Eye (tissue), 1 donor: ENCODE measurements at regions not wholly inside any gene's neighbourhood (a gene's known extent, or its start where the extent isn't known, plus 50 kb on each side); places are given as distances from the start of the nearest gene placed in this dataset.
A peak's percentile ranks its signal among the peaks of the same experiment; 100 is the strongest.
"Not testable (repeated sequence)": the region's sequence is repeated elsewhere in the genome, so short reads cannot be mapped to it uniquely, and the experiment has no call there.

ENCODE experiments used
- DNase-seq: peaks from one replicate; pipeline ENCODE4 v3.0.0-alpha.2; 2015

GRCh38 chr13:76266561-76266960 lies 619.6 kb downstream of the KCTD12 start:
- no peak for DNase-seq

DNA sequence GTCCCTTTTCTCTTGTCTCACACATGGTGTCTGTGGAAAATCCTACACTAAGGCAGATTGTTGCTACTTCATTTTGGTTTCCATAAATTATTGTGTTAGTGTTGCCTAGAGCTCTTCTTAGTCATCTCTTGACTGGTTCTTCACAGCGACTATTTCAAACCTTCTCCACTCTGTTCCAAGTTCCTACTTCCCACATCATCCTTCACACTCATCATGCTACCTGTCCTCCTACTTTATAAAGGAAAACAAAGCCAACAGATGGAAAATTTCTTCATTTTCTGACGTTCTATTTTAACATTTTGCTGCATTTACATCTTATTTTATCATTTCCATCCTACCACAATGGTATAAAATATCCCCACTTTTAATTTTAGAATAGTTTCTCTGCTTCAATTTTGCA lies 614.1 kb downstream of the LMO7 start:
- DNase-seq: no peak

- DNase-seq: no peak
Measured at GRCh38 chr13:76245920-76246319, 609.8 kb downstream of the LMO7 start.

DNA sequence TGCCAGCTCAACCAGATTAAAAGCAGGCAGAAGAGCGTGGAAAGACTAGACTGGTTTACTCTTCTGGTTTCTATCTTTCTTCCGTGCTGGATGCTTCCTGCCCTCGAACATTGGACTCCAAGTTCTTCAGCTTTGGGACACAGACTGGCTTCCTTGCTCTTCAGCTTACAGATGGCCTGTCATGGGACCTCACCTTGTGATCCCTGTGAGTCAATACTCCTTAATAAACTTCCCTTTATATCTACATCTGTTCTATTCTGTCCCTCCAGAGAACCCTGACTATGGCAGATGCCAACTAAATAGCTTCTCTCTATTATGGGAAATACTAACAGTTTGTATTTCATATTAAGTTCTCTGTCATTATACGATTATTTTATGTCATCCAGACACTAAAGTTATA lies 609.1 kb downstream of the LMO7 start:
- no peak for DNase-seq

DNA sequence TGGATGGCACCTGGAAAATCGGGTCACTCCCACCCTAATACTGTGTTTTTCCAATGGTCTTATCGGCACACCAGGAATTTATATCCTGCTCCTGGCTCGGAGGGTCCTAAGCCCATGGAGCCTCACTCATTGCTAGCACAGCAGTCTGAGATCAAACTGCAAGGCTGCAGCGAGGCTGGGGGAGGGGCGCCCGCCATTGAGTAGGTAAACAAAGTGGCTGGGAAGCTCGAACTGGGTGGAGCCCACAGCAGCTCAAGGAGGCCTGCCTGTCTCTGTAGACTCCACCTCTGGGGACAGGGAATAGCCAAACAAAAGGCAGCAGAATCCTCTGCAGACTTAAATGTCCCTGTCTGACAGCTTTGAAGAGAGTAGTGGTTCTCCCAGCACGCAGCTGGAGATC lies 607.0 kb downstream of the LMO7 start:
- not testable (repeated sequence) for DNase-seq

DNA sequence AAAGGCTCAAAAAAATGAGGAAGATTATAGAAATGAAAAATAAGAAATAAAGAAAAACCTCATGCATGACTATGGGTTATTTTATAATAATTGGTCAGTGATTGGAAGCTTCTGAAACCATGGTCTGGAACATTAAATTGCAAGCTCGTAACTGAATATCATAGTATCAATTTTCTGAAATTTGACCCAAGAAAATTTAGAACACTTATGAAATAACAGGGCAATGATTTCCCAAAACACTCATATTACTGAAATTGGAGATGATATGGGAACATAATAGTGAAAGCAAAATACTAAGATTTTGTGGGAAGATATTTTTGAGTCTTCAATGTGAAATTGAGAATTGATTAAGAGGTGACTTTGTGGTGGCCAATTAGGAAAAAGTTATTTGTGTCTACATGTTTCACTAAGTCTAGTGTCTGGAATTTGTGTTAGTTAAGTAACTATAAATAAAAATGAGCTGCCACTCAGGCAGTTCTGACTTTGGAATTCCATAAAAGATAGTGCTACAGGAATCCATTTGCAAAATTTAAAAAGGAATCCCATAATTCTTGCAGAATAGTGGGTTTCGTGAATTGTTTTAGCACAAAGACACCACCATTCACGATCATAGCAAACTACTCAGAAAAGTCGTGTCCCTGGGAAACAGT lies 603.0 kb downstream of the LMO7 start:
- no peak for DNase-seq

GRCh38 chr13:76231522-76232167 lies 595.5 kb downstream of the LMO7 start:
- no peak for DNase-seq

GRCh38 chr13:76229281-76229680 lies 593.2 kb downstream of the LMO7 start:
- no peak for DNase-seq

GRCh38 chr13:76226941-76227340 lies 590.8 kb downstream of the LMO7 start:
- no peak for DNase-seq

DNA sequence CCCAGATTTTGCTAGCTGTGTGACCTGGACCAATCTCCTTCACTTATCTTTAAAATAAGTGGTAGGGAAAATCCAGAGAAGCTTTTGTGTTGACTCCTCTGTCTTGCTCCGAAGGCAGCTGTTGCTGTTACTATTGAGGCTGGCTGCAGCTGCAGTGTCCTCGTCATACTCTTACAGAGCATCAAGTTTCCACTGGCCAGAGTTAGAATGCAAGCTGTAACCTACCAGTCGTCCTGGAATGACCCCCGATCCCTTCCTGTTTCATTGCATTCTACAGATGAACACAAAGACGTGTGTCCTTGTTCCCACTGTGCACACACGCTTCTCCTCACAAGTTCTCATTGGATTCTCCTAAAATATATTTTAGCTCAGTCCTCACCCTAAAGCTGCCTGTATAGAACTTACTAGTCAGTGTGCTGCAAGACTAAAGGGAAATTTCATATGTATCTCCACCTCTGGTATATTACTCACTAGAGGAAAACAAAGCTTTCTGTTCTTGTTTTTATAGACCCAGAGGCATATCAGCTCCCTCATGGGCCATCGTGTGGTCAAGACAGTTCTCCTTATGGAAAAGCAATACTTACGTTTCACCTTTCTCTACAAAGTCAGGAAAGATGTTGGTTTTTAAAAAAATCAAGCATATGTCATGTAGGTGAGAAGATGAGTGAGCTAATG lies 589.8 kb downstream of the LMO7 start:
- peak; percentile 15 for DNase-seq

GRCh38 chr13:76223999-76224398 lies 587.9 kb downstream of the LMO7 start:
- DNase-seq: no peak

GRCh38 chr13:76223565-76223964 lies 587.4 kb downstream of the LMO7 start:
- no peak for DNase-seq

GRCh38 chr13:76222511-76222910 lies 586.4 kb downstream of the LMO7 start:
- DNase-seq: no peak

DNA sequence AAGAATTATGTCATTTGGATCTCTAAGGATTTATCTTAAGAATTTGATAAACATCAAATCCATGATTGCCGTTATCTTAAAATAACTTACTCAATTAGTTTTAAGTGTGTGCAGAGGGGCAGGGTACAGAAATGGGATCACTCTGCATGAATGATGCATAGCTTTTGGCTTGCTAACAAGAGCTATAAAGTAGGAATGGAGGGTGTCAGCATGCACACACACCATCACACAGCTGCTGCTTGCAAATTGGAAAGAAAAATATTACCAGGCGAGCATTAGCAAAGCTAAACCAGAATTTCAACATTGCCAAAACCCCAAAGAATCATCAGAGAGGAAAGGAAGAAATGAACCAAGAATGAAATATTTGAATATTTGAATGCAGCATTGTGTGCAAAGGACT lies 580.6 kb downstream of the LMO7 start:
- DNase-seq: peak; percentile 46

DNA sequence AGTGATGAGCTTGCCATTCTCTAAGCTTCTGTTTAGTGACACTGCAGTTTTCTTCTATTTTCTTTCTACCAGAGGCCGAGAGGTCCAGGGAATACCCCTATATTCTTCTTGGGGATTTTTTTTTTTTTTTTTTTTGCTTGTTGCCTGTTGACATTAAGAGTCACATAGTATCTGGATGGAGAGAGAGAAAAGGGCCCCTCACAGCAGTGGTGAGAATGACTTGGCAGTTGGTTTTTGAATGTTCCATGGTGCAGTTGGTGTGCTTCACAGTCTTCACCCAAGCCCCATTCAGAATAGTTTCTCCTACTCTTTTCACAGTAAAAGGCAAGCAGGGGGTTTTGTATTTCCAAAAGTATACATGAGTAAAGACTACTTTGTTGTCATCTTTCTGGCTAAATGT lies 577.9 kb downstream of the LMO7 start:
- DNase-seq: no peak

GRCh38 chr13:76213423-76213904 lies 577.3 kb downstream of the LMO7 start:
- DNase-seq: peak; percentile 13

- DNase-seq: no peak
Measured at GRCh38 chr13:76210262-76210661, 574.1 kb downstream of the LMO7 start.

DNA sequence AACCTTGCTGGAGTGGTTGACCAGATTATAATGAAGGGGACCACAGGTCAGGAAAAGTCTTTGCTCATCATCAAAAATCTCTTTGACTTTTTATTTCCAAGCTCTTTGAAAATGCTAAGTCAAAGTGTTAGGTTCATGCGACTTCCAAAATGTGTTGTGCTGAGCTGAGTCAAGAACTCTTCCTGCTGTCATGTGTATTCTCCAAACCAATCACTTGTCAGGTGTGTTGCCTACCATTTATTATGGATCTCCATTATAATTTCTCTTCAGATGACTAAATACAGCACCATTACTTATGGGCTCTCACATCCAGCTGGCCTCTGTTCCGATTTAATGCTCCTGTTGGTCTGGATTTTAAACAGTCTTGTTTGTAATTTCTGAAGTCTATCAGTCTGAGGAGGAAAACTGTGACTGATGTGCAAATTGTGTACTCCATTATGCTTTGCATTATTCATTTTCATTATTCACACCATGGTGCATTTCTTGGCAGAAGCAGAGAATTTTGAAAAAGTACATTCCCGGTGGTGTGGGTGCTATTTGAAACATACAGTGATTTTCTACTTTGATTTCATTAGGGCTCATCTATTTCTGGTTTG lies 562.5 kb downstream of the LMO7 start:
- peak; percentile 24 for DNase-seq

- DNase-seq: no peak
Measured at GRCh38 chr13:76189882-76190519, 553.9 kb downstream of the LMO7 start.

- no peak for DNase-seq
Measured at GRCh38 chr13:76175961-76176725, 540.0 kb downstream of the LMO7 start.

DNA sequence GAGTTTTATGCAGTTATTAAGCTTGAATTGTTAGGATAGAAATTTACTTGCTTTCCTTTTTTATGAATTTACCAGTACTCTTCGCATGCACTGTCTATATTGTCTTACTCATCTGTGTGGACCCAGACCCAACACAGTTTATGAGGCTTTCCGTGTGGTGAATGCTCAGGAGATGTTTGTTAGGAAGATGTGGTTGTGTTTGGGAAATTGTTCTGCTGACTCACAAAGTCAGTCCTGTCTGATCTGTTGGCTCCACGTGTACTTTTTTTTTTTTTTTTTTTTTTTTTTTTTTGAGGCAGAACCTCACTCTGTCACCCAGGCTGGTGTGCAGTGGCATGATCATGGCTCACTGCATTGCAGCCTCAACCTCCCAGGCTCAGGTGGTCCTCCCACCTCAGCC lies 532.5 kb downstream of the LMO7 start:
- no peak for DNase-seq

DNA sequence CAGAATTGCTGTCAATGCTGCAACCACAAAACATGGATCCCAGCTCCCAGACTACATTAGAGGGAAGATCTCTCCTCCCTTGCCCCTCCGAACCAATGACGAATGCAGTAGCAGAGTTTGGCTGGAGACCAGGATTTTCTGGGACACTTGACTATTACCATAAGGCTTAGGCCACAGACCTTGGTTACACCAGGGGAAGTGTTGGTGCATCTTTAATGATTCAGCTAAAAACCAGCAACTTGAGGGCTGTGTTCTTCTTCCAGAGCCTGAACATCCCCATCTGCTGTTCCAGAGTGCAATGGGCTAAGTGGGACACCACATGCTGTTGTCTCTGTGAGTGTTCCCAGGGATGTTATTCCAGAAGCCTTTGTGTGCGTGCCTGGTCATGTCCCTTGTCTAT lies 528.2 kb downstream of the LMO7 start:
- DNase-seq: no peak

DNA sequence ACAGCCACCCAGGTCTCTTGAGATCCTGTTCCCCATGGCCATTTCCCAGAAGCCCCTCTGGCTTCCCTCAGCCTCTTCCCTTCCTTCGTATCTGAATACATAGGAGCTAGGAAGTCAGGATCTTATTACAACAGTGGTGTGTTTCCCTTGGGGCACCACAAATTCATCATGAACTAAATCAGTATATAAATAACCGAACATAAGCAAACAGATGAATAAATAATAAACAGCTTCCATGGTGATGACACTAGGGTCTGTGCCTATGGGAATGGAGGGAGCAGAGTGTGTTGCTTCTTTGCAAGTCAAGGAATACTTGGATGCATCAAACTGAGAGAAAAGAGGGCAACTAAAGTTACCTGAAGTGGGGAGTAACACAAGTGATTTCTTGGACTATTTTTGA lies 527.6 kb downstream of the LMO7 start:
- DNase-seq: no peak
